SK-N-SH treated with all-trans-retinoic acid at 6 μM for 48 hours (cell line): ENCODE measurements at regions not wholly inside any gene's neighbourhood (a gene's known extent, or its start where the extent isn't known, plus 50 kb on each side); places are given as distances from the start of the nearest gene placed in this dataset.
"Not testable (repeated sequence)": the region's sequence is repeated elsewhere in the genome, so short reads cannot be mapped to it uniquely, and the experiment has no call there.

ENCODE experiments used
- ATAC-seq: fragments of 200-7000 bp; cut with Tn5 transposase; 3 replicates; pipeline ENCODE4 v1.9.1; 2020; ENCODE audit warnings: mild to moderate bottlenecking, moderate library complexity
- ARNTL ChIP-seq: fragments of 450-650 bp; formaldehyde crosslinking; IDR thresholded peaks from 2 replicates; pipeline ENCODE4 v1.5.0; 2020; ENCODE audit warnings: low read depth, mild to moderate bottlenecking, moderate library complexity, borderline replicate concordance
- BACH2 ChIP-seq: fragments of 250-450 bp; sonication (Bioruptor Pico); IDR thresholded peaks from 2 replicates; pipeline ENCODE4 v1.9.0; 2021; ENCODE audit warnings: mild to moderate bottlenecking, borderline replicate concordance
- CSRNP3 ChIP-seq: fragments of 250-450 bp; sonication (Bioruptor Pico); IDR thresholded peaks from 2 replicates; pipeline ENCODE4 v1.5.1; 2021; ENCODE audit warnings: mild to moderate bottlenecking, moderate library complexity
- ESRRG ChIP-seq: fragments of 250-450 bp; sonication (Bioruptor Pico); IDR thresholded peaks from 2 replicates; pipeline ENCODE4 v1.6.1; 2021; ENCODE audit warnings: mild to moderate bottlenecking
- GLIS3 ChIP-seq: fragments of 250-450 bp; sonication (Bioruptor Pico); IDR thresholded peaks from 2 replicates; pipeline ENCODE4 v1.5.0; 2020; ENCODE audit warnings: mild to moderate bottlenecking, moderate library complexity
- ISL1 ChIP-seq: fragments of 250-450 bp; sonication (Bioruptor Pico); IDR thresholded peaks from 2 replicates; pipeline ENCODE4 v2.1.2; 2022; ENCODE audit warnings: mild to moderate bottlenecking, moderate library complexity
- OSR1 ChIP-seq: fragments of 250-450 bp; sonication (Bioruptor Pico); IDR thresholded peaks from 2 replicates; pipeline ENCODE4 v1.8.0; 2022; ENCODE audit warnings: moderate library complexity, mild to moderate bottlenecking, inconsistent platforms
- PATZ1 ChIP-seq: fragments of 250-450 bp; sonication (Bioruptor Pico); IDR thresholded peaks from 2 replicates; pipeline ENCODE4 v1.8.0; 2020; ENCODE audit warnings: mild to moderate bottlenecking, moderate library complexity, borderline replicate concordance
- POU6F1 ChIP-seq: fragments of 250-450 bp; sonication (Bioruptor Pico); IDR thresholded peaks from 2 replicates; pipeline ENCODE4 v1.8.0; 2021; ENCODE audit warnings: low read depth, mild to moderate bottlenecking, moderate library complexity, borderline replicate concordance
- PPARA ChIP-seq: fragments of 250-450 bp; sonication (Bioruptor Pico); IDR thresholded peaks from 2 replicates; pipeline ENCODE4 v1.5.0; 2020; ENCODE audit warnings: mild to moderate bottlenecking, borderline replicate concordance
- RARB ChIP-seq: fragments of 250-450 bp; sonication (Bioruptor Pico); IDR thresholded peaks from 2 replicates; pipeline ENCODE4 v1.8.0; 2021; ENCODE audit warnings: mild to moderate bottlenecking, moderate library complexity
- SNAI2 ChIP-seq: fragments of 250-450 bp; sonication (Bioruptor Pico); IDR thresholded peaks from 2 replicates; pipeline ENCODE4 v1.5.0; 2020; ENCODE audit warnings: mild to moderate bottlenecking, moderate library complexity
- TCF4 ChIP-seq: fragments of 250-450 bp; sonication (Bioruptor Pico); IDR thresholded peaks from 2 replicates; pipeline ENCODE4 v1.8.0; 2021; ENCODE audit warnings: mild to moderate bottlenecking, moderate library complexity, borderline replicate concordance
- TOX ChIP-seq: fragments of 250-450 bp; sonication (Bioruptor Pico); IDR thresholded peaks from 2 replicates; pipeline ENCODE4 v1.8.0; 2021; ENCODE audit warnings: mild to moderate bottlenecking, moderate library complexity, borderline replicate concordance
- TSHZ2 ChIP-seq: fragments of 250-450 bp; sonication (Bioruptor Pico); IDR thresholded peaks from 2 replicates; pipeline ENCODE4 v1.5.0; 2020; ENCODE audit warnings: mild to moderate bottlenecking, moderate library complexity
- ZC3H10 ChIP-seq: fragments of 250-450 bp; sonication (Bioruptor Pico); IDR thresholded peaks from 2 replicates; pipeline ENCODE4 v1.5.1; 2021; ENCODE audit warnings: mild to moderate bottlenecking, moderate library complexity
- ZFP30 ChIP-seq: fragments of 450-650 bp; formaldehyde crosslinking; IDR thresholded peaks from 2 replicates; pipeline ENCODE4 v1.5.0; 2022; ENCODE audit warnings: mild to moderate bottlenecking, moderate library complexity
- ZNF70 ChIP-seq: fragments of 450-650 bp; formaldehyde crosslinking; IDR thresholded peaks from 2 replicates; pipeline ENCODE4 v1.5.0; 2020; ENCODE audit warnings: mild to moderate bottlenecking, moderate library complexity
- ZNF8 ChIP-seq: fragments of 450-650 bp; formaldehyde crosslinking; IDR thresholded peaks from 2 replicates; pipeline ENCODE4 v1.5.0; 2020; ENCODE audit warnings: mild to moderate bottlenecking, moderate library complexity

GRCh38 chr9:32200896-32201295 is 183.5 kb upstream of the ACO1 start:
- TF ChIP-seq POU6F1 (CRISPR knock-in tag): no peak
- TF ChIP-seq ZFP30 (CRISPR knock-in tag): no peak
- no peak for TF ChIP-seq TSHZ2 (CRISPR knock-in tag)
- TF ChIP-seq ESRRG (CRISPR knock-in tag): no peak
- no peak for TF ChIP-seq OSR1 (CRISPR knock-in tag)
- TF ChIP-seq PPARA (CRISPR knock-in tag): no peak
- TF ChIP-seq RARB (CRISPR knock-in tag): no peak
- TF ChIP-seq TOX (CRISPR knock-in tag): no peak
- no peak for TF ChIP-seq BACH2 (CRISPR knock-in tag)
- TF ChIP-seq SNAI2 (CRISPR knock-in tag): no peak
- TF ChIP-seq GLIS3: no peak
- no peak for TF ChIP-seq CSRNP3
- no peak for TF ChIP-seq ZNF70 (CRISPR knock-in tag)
- TF ChIP-seq PATZ1 (CRISPR knock-in tag): no peak
- no peak for TF ChIP-seq ZNF8 (CRISPR knock-in tag)
- ATAC-seq: no peak

- ATAC-seq: not testable (repeated sequence)
Measured at GRCh38 chr9:32209164-32209563, 175.3 kb upstream of the ACO1 start.

GRCh38 chr9:32218100-32218767 is 166.2 kb upstream of the ACO1 start:
- TF ChIP-seq BACH2 (CRISPR knock-in tag) (no peak), ISL1 (no peak), TOX (CRISPR knock-in tag) (no peak), ZC3H10 (CRISPR knock-in tag) (no peak), ZNF70 (CRISPR knock-in tag) (no peak), PATZ1 (CRISPR knock-in tag) (no peak), ARNTL (CRISPR knock-in tag) (no peak), TCF4 (CRISPR knock-in tag) (no peak), OSR1 (CRISPR knock-in tag) (no peak)
- ATAC-seq: no peak
